Endodermal cell (in vitro differentiated cells): ENCODE measurements at regions not wholly inside any gene's neighbourhood (a gene's known extent, or its start where the extent isn't known, plus 50 kb on each side); places are given as distances from the start of the nearest gene placed in this dataset.

Experiments used
- DNase-seq: peaks from one replicate; pipeline ENCODE4 v3.0.0-alpha.2; 2017
- H3K27ac ChIP-seq: 2 replicates; pipeline ENCODE4 v1.5.1; 2013; ENCODE audit warnings: mild to moderate bottlenecking, low read depth, low read length, moderate library complexity
- H3K27me3 ChIP-seq: 2 replicates; pipeline ENCODE4 v1.6.1; 2013; ENCODE audit warnings: mild to moderate bottlenecking, low read length, moderate library complexity; ENCODE audit not compliant: insufficient read depth, control insufficient read depth, poor library complexity, severe bottlenecking
- H3K36me3 ChIP-seq: 2 replicates; pipeline ENCODE4 v1.7.0; 2013; ENCODE audit warnings: mild to moderate bottlenecking, low read length, moderate library complexity; ENCODE audit not compliant: control insufficient read depth, insufficient read depth
- H3K4me1 ChIP-seq: one replicate; pipeline ENCODE4 v1.7.0; 2013; ENCODE audit warnings: low read length; ENCODE audit not compliant: control insufficient read depth, insufficient read depth
- H3K4me3 ChIP-seq: 2 replicates; pipeline ENCODE4 v1.5.1; 2013; ENCODE audit warnings: mild to moderate bottlenecking, low read length, moderate library complexity
- H3K9ac ChIP-seq: 2 replicates; pipeline ENCODE4 v1.6.1; 2013; ENCODE audit warnings: mild to moderate bottlenecking, low read length, moderate library complexity; ENCODE audit not compliant: poor library complexity, severe bottlenecking; ENCODE audit errors: extremely low read depth
- H3K9me3 ChIP-seq: 2 replicates; pipeline ENCODE4 v1.6.1; 2013; ENCODE audit warnings: mild to moderate bottlenecking, low read length, moderate library complexity; ENCODE audit not compliant: control insufficient read depth
- H3K27ac Mint-ChIP-seq: 2 replicates; pipeline ENCODE4 v1.8.0; 2020; ENCODE audit warnings: mixed read lengths
- H3K27me3 Mint-ChIP-seq: 2 replicates; pipeline ENCODE4 v1.8.0; 2021; ENCODE audit warnings: mild to moderate bottlenecking, mixed read lengths; ENCODE audit not compliant: insufficient read depth
- H3K36me3 Mint-ChIP-seq: 2 replicates; pipeline ENCODE4 v1.8.0; 2020; ENCODE audit warnings: low read depth, mixed read lengths
- H3K4me1 Mint-ChIP-seq: 2 replicates; pipeline ENCODE4 v1.8.0; 2020; ENCODE audit warnings: mixed read lengths
- H3K4me3 Mint-ChIP-seq: 2 replicates; pipeline ENCODE4 v1.8.0; 2020; ENCODE audit warnings: mild to moderate bottlenecking, moderate library complexity, mixed read lengths
- H3K9me3 Mint-ChIP-seq: 2 replicates; pipeline ENCODE4 v1.8.0; 2020; ENCODE audit warnings: mild to moderate bottlenecking, mixed read lengths
- WGBS, 2 experiments: methylation state at CpG; one replicate each; pipeline versions ENCODE4 v1.1.5 to v1.1.7; 2013; ENCODE audit warnings: missing lambda C conversion rate in 2 of 2, mixed read lengths in 1 of 2; ENCODE audit not compliant: insufficient coverage in 1 of 2, insufficient read length in 1 of 2; 5-methylcytosine and 5-hydroxymethylcytosine counted together
- TF ChIP-seq, protein P1 (sequence below): fragments of 200-600 bp; sonication (generic); conservative IDR thresholded peaks from 2 replicates; pipeline ENCODE4 v1.5.0; 2021; ENCODE audit warnings: antibody characterized with exemption, mild to moderate bottlenecking

DNA sequence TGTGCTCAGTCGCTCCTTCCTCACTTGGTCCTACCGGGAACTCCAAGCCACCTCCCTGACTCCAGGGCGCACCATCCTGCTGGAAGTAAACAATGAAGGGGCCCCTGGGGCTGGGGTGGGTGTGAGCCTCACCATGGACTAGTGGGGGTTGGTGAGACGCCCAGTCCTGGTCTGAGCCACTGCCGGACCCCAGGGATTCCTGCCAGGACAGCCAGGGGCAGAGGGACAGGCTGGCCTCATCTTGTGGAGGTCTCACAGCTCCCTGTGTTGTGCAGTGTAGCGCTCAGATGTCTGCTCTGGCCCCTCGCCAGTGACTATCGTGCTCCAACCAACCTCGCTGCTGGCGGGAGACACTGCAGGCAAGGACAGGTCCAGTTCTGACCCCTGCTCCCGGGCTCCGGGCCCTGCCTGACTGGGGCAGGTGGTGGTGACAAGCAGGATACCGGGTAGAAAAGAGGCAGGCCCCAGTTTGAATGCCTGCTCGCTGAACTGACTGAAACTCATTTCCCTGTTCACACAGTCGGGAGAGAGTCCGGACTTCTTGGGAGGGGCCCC lies 1021.4 kb downstream of the BRD1 start:
- Mint-ChIP-seq H3K27ac (no peak overlapping the region), H3K36me3 (no peaks in the 10 kb centered on the region), H3K9me3 (peaks cover 1% of the 10 kb centered on the region), H3K4me3 (no peak overlapping the region), H3K27me3 (no peaks in the 10 kb centered on the region), H3K4me1 (no peaks in the 10 kb centered on the region)
- WGBS, 2 experiments = 87 to 89% methylated on average over 14 to 16 of the region's 16 CpGs
- Histone ChIP-seq H3K4me1 (no peaks in the 10 kb centered on the region), H3K9ac (no peak overlapping the region), H3K27ac (no peak overlapping the region), H3K9me3 (no peaks in the 10 kb centered on the region), H3K27me3 (no peaks in the 10 kb centered on the region), H3K4me3 (no peak overlapping the region), H3K36me3 (no peaks in the 10 kb centered on the region)
- TF ChIP-seq, protein P1, sequence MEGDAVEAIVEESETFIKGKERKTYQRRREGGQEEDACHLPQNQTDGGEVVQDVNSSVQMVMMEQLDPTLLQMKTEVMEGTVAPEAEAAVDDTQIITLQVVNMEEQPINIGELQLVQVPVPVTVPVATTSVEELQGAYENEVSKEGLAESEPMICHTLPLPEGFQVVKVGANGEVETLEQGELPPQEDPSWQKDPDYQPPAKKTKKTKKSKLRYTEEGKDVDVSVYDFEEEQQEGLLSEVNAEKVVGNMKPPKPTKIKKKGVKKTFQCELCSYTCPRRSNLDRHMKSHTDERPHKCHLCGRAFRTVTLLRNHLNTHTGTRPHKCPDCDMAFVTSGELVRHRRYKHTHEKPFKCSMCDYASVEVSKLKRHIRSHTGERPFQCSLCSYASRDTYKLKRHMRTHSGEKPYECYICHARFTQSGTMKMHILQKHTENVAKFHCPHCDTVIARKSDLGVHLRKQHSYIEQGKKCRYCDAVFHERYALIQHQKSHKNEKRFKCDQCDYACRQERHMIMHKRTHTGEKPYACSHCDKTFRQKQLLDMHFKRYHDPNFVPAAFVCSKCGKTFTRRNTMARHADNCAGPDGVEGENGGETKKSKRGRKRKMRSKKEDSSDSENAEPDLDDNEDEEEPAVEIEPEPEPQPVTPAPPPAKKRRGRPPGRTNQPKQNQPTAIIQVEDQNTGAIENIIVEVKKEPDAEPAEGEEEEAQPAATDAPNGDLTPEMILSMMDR = no peak
- DNase-seq = no peak

DNA sequence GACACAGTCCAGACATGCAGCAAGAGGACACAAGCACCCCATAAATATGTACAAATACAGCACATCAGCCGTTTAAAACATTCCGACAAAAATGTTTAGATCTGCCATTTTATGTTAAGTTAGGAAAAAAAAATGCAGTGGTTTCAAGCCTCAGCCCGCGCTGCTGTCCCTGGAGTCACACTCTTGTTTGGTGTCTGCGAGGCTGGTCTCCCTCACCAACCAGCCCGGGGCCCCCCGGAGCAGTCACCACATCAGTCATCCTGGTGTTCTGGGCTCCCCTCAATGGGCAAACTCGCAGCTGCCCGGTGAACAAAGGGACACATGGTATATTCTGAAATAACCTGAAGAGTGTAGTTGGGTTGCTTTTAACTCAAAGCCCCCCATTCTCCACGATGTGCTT lies 1022.2 kb downstream of the BRD1 start:
- H3K9ac ChIP-seq = no peak overlapping the region
- H3K4me3 ChIP-seq = no peak overlapping the region
- Mint-ChIP-seq H3K36me3 (no peaks in the 10 kb centered on the region), H3K27me3 (no peaks in the 10 kb centered on the region), H3K4me1 (no peaks in the 10 kb centered on the region), H3K27ac (peak overlapping the region; percentile 52), H3K4me3 (no peak overlapping the region), H3K9me3 (peaks cover 1% of the 10 kb centered on the region)
- no peaks in the 10 kb centered on the region for H3K4me1 ChIP-seq
- no peak for DNase-seq
- no peaks in the 10 kb centered on the region for H3K9me3 ChIP-seq
- no peaks in the 10 kb centered on the region for H3K36me3 ChIP-seq
- WGBS, 2 experiments = 95% methylated on average over 10 of the region's 10 CpGs; no CpG with 5 or more reads in 1 of the 2 experiments
- H3K27me3 ChIP-seq = no peaks in the 10 kb centered on the region
- TF ChIP-seq, protein P1 = no peak
- no peak overlapping the region for H3K27ac ChIP-seq

DNA sequence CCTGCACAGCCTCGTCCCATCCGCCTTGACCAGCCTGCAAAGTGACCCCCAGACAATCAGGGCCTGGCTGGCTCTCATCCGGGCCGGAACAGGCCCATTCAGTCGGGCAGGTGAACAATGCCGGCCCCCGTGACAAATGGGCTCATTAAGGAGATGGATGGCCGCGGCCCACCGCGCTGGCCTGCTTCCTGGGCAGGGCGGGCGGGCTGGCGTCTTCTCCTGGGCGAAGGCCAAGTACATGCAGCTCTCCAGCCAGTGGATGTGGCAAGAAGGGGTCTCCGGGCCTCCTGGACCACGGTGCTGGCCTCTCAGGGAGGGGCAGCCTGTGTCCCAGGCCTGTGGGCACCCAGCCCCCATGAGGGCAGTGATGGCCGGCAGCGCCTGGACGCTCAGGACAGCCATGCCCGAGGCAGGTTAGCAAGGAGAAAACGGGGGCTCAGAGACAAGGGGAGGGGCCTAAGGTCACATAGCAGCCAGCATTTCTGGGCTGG lies 1022.8 kb downstream of the BRD1 start:
- Histone ChIP-seq H3K4me1 (no peaks in the 10 kb centered on the region), H3K27me3 (no peaks in the 10 kb centered on the region), H3K9ac (no peak overlapping the region), H3K9me3 (no peaks in the 10 kb centered on the region), H3K4me3 (no peak overlapping the region), H3K27ac (no peak overlapping the region), H3K36me3 (no peaks in the 10 kb centered on the region)
- Mint-ChIP-seq H3K36me3 (no peaks in the 10 kb centered on the region), H3K4me1 (no peaks in the 10 kb centered on the region), H3K27me3 (no peaks in the 10 kb centered on the region), H3K27ac (peak overlapping the region; percentile 52), H3K4me3 (no peak overlapping the region), H3K9me3 (peaks cover 1% of the 10 kb centered on the region)
- 95% methylated on average over 12 to 22 of the region's 22 CpGs for WGBS, 2 experiments
- no peak for DNase-seq
- TF ChIP-seq, protein P1 = no peak
